A673 (cell line): ENCODE measurements at regions not wholly inside any gene's neighbourhood (a gene's known extent, or its start where the extent isn't known, plus 50 kb on each side); places are given as distances from the start of the nearest gene placed in this dataset.

Experiments
- BruUV-seq: library from RNA; stranded (reverse); fragments of 400-500 nt; replicated peaks from 2 replicates; lab custom pipeline; 2021; lab: Mats Ljungman, UMichigan
- CTCF ChIA-PET: fragments of 300-600 bp; sonication (Branson Sonifier 250); formaldehyde crosslinking; loops from one replicate; lab custom pipeline; 2022; ENCODE audit warnings: antibody characterized with exemption; lab: Charles Lee
- POLR2A ChIA-PET: fragments of 300-600 bp; sonication (Branson Sonifier 250); formaldehyde crosslinking; loops from one replicate; lab custom pipeline; 2022; ENCODE audit warnings: antibody characterized with exemption; ENCODE audit not compliant: low non-redundant PET; lab: Charles Lee
- DNase-seq: peaks from one replicate; pipeline ENCODE4 v3.0.0-alpha.2; 2015; ENCODE audit warnings: low spot score
- H3K27ac ChIP-seq: fragments of 200-600 bp; sonication (generic); 2 replicates; pipeline ENCODE4 v1.5.1; 2016; ENCODE audit warnings: mixed run types, low read depth, mild to moderate bottlenecking, mixed read lengths, antibody characterized with exemption, low read length; ENCODE audit not compliant: poor library complexity, severe bottlenecking
- H3K27me3 ChIP-seq: fragments of 200-600 bp; sonication (generic); replicated peaks from 2 replicates; pipeline ENCODE4 v1.6.1; 2017; ENCODE audit warnings: mixed run types, low read depth, mild to moderate bottlenecking, mixed read lengths, antibody characterized with exemption, low read length; ENCODE audit not compliant: insufficient read depth, poor library complexity
- H3K36me3 ChIP-seq: fragments of 200-600 bp; sonication (generic); 2 replicates; pipeline ENCODE4 v1.6.1; 2016; ENCODE audit warnings: mixed run types, mild to moderate bottlenecking, mixed read lengths, antibody characterized with exemption, low read length; ENCODE audit not compliant: insufficient read depth, poor library complexity, severe bottlenecking
- H3K4me1 ChIP-seq: fragments of 200-600 bp; sonication (generic); 2 replicates; pipeline ENCODE4 v1.6.1; 2017; ENCODE audit warnings: mixed run types, mild to moderate bottlenecking, mixed read lengths, antibody characterized with exemption, low read length; ENCODE audit not compliant: insufficient read depth, poor library complexity, severe bottlenecking
- H3K4me3 ChIP-seq: fragments of 200-600 bp; sonication (generic); 2 replicates; pipeline ENCODE4 v1.5.1; 2016; ENCODE audit warnings: low read depth, mixed run types, mild to moderate bottlenecking, mixed read lengths, low read length; ENCODE audit not compliant: poor library complexity, severe bottlenecking
- H3K9me3 ChIP-seq: fragments of 200-600 bp; sonication (generic); 2 replicates; pipeline ENCODE4 v1.6.1; 2016; ENCODE audit warnings: mixed run types, low read depth, mild to moderate bottlenecking, mixed read lengths, antibody characterized with exemption, low read length; ENCODE audit not compliant: poor library complexity, severe bottlenecking
- CTCF ChIP-seq: fragments of 300-800, 200-600 bp; sonication (generic); conservative IDR thresholded peaks from 2 replicates; pipeline ENCODE4 v1.5.1; 2017; ENCODE audit warnings: low read depth, mild to moderate bottlenecking, antibody characterized with exemption, low read length, moderate library complexity, mixed read lengths
- EZH2 ChIP-seq: fragments of 200-600 bp; sonication (generic); IDR thresholded peaks from 2 replicates; pipeline ENCODE4 v1.6.1; 2017; ENCODE audit warnings: borderline replicate concordance, low read depth, mild to moderate bottlenecking, mixed read lengths, antibody characterized with exemption, low read length; ENCODE audit not compliant: poor library complexity, severe bottlenecking
- intact Hi-C: fragments of 100-400 bp; cut with micrococcal nuclease; formaldehyde crosslinking; loops from one replicate; pipeline ENCODE4 v1.10.0; 2022; ENCODE audit not compliant: unreplicated experiment

DNA sequence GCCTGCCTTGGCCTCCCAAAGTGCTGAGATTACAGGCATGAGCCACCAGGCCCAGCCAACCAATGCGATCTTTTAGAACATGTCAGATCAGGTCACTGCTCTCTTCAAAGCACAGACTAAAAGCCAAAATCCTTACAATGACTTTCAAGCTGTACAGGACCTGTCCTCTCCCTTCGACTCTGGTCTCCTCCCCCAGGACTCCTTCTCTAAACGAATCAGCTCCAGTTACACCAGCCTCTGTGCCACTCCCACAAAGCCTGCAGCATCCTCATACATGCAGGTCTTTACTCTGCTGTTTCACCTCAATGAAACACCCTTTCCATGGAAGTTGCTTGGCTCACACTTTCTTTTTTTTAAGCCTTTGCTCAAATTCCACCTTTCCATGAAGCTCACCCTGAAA is 436.0 kb downstream of the METTL4 start:
- ChIA-PET CTCF (no interaction called here), POLR2A (no interaction called here)
- peaks cover 13% of the 10 kb centered on the region for H3K27me3 ChIP-seq
- H3K4me3 ChIP-seq: no peak overlapping the region
- H3K4me1 ChIP-seq: no peaks in the 10 kb centered on the region
- no peaks in the 10 kb centered on the region for H3K9me3 ChIP-seq
- no TSS peak for BruUV-seq
- no peak overlapping the region for H3K27ac ChIP-seq
- no peaks in the 10 kb centered on the region for H3K36me3 ChIP-seq
- TF ChIP-seq CTCF: no peak
- TF ChIP-seq EZH2: no peak
- DNase-seq: no peak
- intact Hi-C loops: no loop called here

GRCh38 chr18:2138552-2138951 is 432.8 kb downstream of the METTL4 start:
- TF ChIP-seq EZH2 (no peak), CTCF (no peak)
- H3K36me3 ChIP-seq: no peaks in the 10 kb centered on the region
- CTCF ChIA-PET: no interaction called here
- no peak overlapping the region for H3K4me3 ChIP-seq
- no peak overlapping the region for H3K27ac ChIP-seq
- BruUV-seq: no TSS peak
- peaks cover 20% of the 10 kb centered on the region for H3K27me3 ChIP-seq
- intact Hi-C loops: no loop called here
- POLR2A ChIA-PET: no interaction called here
- DNase-seq: no peak
- no peaks in the 10 kb centered on the region for H3K4me1 ChIP-seq
- no peaks in the 10 kb centered on the region for H3K9me3 ChIP-seq

DNA sequence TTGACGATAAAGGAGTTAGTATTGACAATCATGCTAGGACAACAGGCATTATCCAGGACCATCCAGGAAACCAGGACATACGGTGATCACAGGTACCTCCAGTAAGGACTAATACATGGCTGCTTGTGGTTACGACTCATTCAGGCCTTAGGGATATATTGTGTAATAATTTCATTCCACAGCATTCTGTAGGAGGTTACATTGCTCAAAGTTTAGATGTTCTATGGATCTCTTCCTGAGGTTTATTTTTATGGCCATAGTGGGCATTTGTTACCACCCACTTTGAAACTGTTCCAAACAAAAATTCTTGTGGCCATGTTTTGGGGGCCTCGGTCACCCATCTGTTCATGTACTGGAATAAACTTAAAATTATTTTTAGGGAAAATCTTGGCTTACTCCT is 431.6 kb downstream of the METTL4 start:
- intact Hi-C loops: no loop called here
- Histone ChIP-seq H3K36me3 (no peaks in the 10 kb centered on the region), H3K27ac (no peak overlapping the region), H3K4me3 (no peak overlapping the region), H3K27me3 (peaks cover 20% of the 10 kb centered on the region), H3K9me3 (no peaks in the 10 kb centered on the region), H3K4me1 (no peaks in the 10 kb centered on the region)
- POLR2A ChIA-PET: no interaction called here
- BruUV-seq: no TSS peak
- CTCF ChIA-PET: no interaction called here
- TF ChIP-seq EZH2 (no peak), CTCF (no peak)
- no peak for DNase-seq
